WTC11 (cell line): ENCODE measurements at regions not wholly inside any gene's neighbourhood (a gene's known extent, or its start where the extent isn't known, plus 50 kb on each side); places are given as distances from the start of the nearest gene placed in this dataset.

ENCODE experiments used
- ATAC-seq: fragments of 200-7000 bp; cut with Tn5 transposase; 2 replicates; pipeline ENCODE4 v1.10.0; 2021; ENCODE audit warnings: mild to moderate bottlenecking, moderate library complexity
- CTCF ChIA-PET: fragments of 300-600 bp; sonication (Branson Sonifier 250); formaldehyde crosslinking; loops from one replicate; lab custom pipeline; 2021; ENCODE audit warnings: antibody characterized with exemption; lab: Charles Lee
- POLR2A ChIA-PET: fragments of 350-600 bp; sonication (Branson Sonifier 250); formaldehyde crosslinking; loops from one replicate; lab custom pipeline; 2021; ENCODE audit warnings: antibody characterized with exemption; lab: Charles Lee
- DNase-seq: peaks from one replicate; pipeline ENCODE4 v3.0.0; 2021; ENCODE audit warnings: low spot score
- H3K27ac Mint-ChIP-seq: 2 replicates; pipeline ENCODE4 v1.8.0; 2021; ENCODE audit warnings: mixed read lengths
- H3K27me3 Mint-ChIP-seq: 2 replicates; pipeline ENCODE4 v1.8.0; 2021; ENCODE audit warnings: low read depth, mild to moderate bottlenecking, moderate library complexity, mixed read lengths
- H3K36me3 Mint-ChIP-seq: 2 replicates; pipeline ENCODE4 v1.8.0; 2021; ENCODE audit warnings: mixed read lengths
- H3K4me1 Mint-ChIP-seq: 2 replicates; pipeline ENCODE4 v1.8.0; 2022; ENCODE audit warnings: mixed read lengths
- H3K4me3 Mint-ChIP-seq: 2 replicates; pipeline ENCODE4 v1.8.0; 2021; ENCODE audit warnings: mild to moderate bottlenecking, moderate library complexity, mixed read lengths
- H3K9me3 Mint-ChIP-seq: 2 replicates; pipeline ENCODE4 v1.8.0; 2021; ENCODE audit warnings: mixed read lengths
- AFF4 ChIP-seq: sonication (generic); formaldehyde crosslinking; IDR thresholded peaks from 2 replicates; pipeline ENCODE4 v1.8.1; 2023; ENCODE audit warnings: mild to moderate bottlenecking, missing genetic modification reagents, borderline replicate concordance
- CREM ChIP-seq: sonication (generic); formaldehyde crosslinking; IDR thresholded peaks from 2 replicates; pipeline ENCODE4 v1.8.1; 2022; ENCODE audit warnings: mild to moderate bottlenecking, missing genetic modification reagents, moderate library complexity
- E2F4 ChIP-seq: sonication (generic); formaldehyde crosslinking; IDR thresholded peaks from 2 replicates; pipeline ENCODE4 v1.8.1; 2022; ENCODE audit warnings: low read depth, mild to moderate bottlenecking, moderate library complexity, missing genetic modification reagents, borderline replicate concordance
- ERG ChIP-seq: fragments of 250-450 bp; sonication (Bioruptor Pico); IDR thresholded peaks from 2 replicates; pipeline ENCODE4 v1.8.0; 2021; ENCODE audit warnings: mild to moderate bottlenecking
- FOXP4 ChIP-seq: sonication (generic); formaldehyde crosslinking; IDR thresholded peaks from 2 replicates; pipeline ENCODE4 v1.8.0; 2022; ENCODE audit warnings: mild to moderate bottlenecking, missing genetic modification reagents
- GABPB1 ChIP-seq: sonication (generic); formaldehyde crosslinking; IDR thresholded peaks from 2 replicates; pipeline ENCODE4 v1.8.1; 2023; ENCODE audit warnings: mild to moderate bottlenecking, missing genetic modification reagents
- IRF1 ChIP-seq: sonication (generic); formaldehyde crosslinking; IDR thresholded peaks from 2 replicates; pipeline ENCODE4 v1.8.0; 2023; ENCODE audit warnings: missing genetic modification reagents
- JAZF1 ChIP-seq: fragments of 250-450 bp; sonication (Bioruptor Pico); IDR thresholded peaks from 2 replicates; pipeline ENCODE4 v1.9.0; 2021; ENCODE audit warnings: moderate library complexity, mild to moderate bottlenecking, inconsistent platforms
- KAT7 ChIP-seq: sonication (generic); formaldehyde crosslinking; IDR thresholded peaks from 2 replicates; pipeline ENCODE4 v1.8.1; 2023; ENCODE audit warnings: missing genetic modification reagents, mild to moderate bottlenecking, borderline replicate concordance
- RORB ChIP-seq: fragments of 250-450 bp; sonication (Bioruptor Pico); IDR thresholded peaks from 2 replicates; pipeline ENCODE4 v1.9.0; 2021; ENCODE audit warnings: mild to moderate bottlenecking
- STAT6 ChIP-seq: sonication (generic); formaldehyde crosslinking; conservative IDR thresholded peaks from 2 replicates; pipeline ENCODE4 v1.8.1; 2023; ENCODE audit warnings: mild to moderate bottlenecking, low read depth, missing genetic modification reagents, moderate library complexity
- TEAD4 ChIP-seq: sonication (generic); formaldehyde crosslinking; IDR thresholded peaks from 2 replicates; pipeline ENCODE4 v1.8.0; 2022; ENCODE audit warnings: mild to moderate bottlenecking, missing genetic modification reagents
- ZBTB21 ChIP-seq: sonication (generic); formaldehyde crosslinking; IDR thresholded peaks from 2 replicates; pipeline ENCODE4 v1.8.1; 2023; ENCODE audit warnings: mild to moderate bottlenecking, missing genetic modification reagents, borderline replicate concordance
- ZBTB43 ChIP-seq: sonication (generic); formaldehyde crosslinking; IDR thresholded peaks from 2 replicates; pipeline ENCODE4 v1.8.1; 2023; ENCODE audit warnings: mild to moderate bottlenecking, missing genetic modification reagents
- ZNF263 ChIP-seq: sonication (generic); formaldehyde crosslinking; IDR thresholded peaks from 2 replicates; pipeline ENCODE4 v1.8.1; 2022; ENCODE audit warnings: low read depth, mild to moderate bottlenecking, moderate library complexity, missing genetic modification reagents
- ZNF425 ChIP-seq: fragments of 250-450 bp; sonication (Bioruptor Pico); conservative IDR thresholded peaks from 2 replicates; pipeline ENCODE4 v1.9.0; 2021; ENCODE audit warnings: mild to moderate bottlenecking

GRCh38 chr11:92531065-92531739, 306.6 kb downstream of the FAT3 start:
- ATAC-seq (peak; percentile 63), DNase-seq (no peak)
- no peak overlapping the region for H3K27ac Mint-ChIP-seq
- H3K36me3 Mint-ChIP-seq, result no peaks in the 10 kb centered on the region
- POLR2A ChIA-PET, result interaction anchor here (0.6 kb wide), 1 partner anchor 190 kb away, joined by 3 read pairs; no protein-coding TSS in a partner anchor
- H3K4me3 Mint-ChIP-seq, result no peak overlapping the region
- TF ChIP-seq TEAD4 (CRISPR knock-in tag) (no peak), ZNF263 (no peak), JAZF1 (CRISPR knock-in tag) (no peak), RORB (no peak), KAT7 (CRISPR knock-in tag) (no peak), AFF4 (no peak), GABPB1 (CRISPR knock-in tag) (no peak), ZBTB43 (CRISPR knock-in tag) (no peak), CREM (CRISPR knock-in tag) (no peak), IRF1 (CRISPR knock-in tag) (no peak), ZNF425 (no peak), ERG (CRISPR knock-in tag) (no peak), ZBTB21 (CRISPR knock-in tag) (no peak), FOXP4 (no peak), E2F4 (no peak), STAT6 (CRISPR knock-in tag) (no peak)
- CTCF ChIA-PET, result no interaction called here
- H3K4me1 Mint-ChIP-seq, result peaks cover 29% of the 10 kb centered on the region
- no peaks in the 10 kb centered on the region for H3K9me3 Mint-ChIP-seq
- H3K27me3 Mint-ChIP-seq, result no peaks in the 10 kb centered on the region
